ENCODE measurements at regions not wholly inside any gene's neighbourhood (a gene's known extent, or its start where the extent isn't known, plus 50 kb on each side); places are given as distances from the start of the nearest gene placed in this dataset.

- H3K4me2 ChIP-seq (ENCODE audit: low read depth, low read length, poor library complexity, severe bottlenecking) = no peak overlapping the region
- no peak overlapping the region for H3K27ac ChIP-seq (ENCODE audit: low read length)
- H3K9ac ChIP-seq (ENCODE audit: low read length) = no peak overlapping the region
- no peaks in the 10 kb centered on the region for H3K4me1 ChIP-seq (ENCODE audit: low read length)
- H2AFZ ChIP-seq (ENCODE audit: low read length) = no peak overlapping the region
- H3K9me2 ChIP-seq (replicated peaks; ENCODE audit: insufficient read depth, low read length) = no peaks in the 10 kb centered on the region
- no peak overlapping the region for H3K4me3 ChIP-seq (ENCODE audit: low read length)
- no peaks in the 10 kb centered on the region for H3K27me3 ChIP-seq (ENCODE audit: low read length)
- no peaks in the 10 kb centered on the region for H3K79me2 ChIP-seq (ENCODE audit: low read length)
- no peak for DNase-seq
- no peaks in the 10 kb centered on the region for H3K36me3 ChIP-seq (ENCODE audit: insufficient read depth, low read length)
- H4K20me1 ChIP-seq (ENCODE audit: insufficient read depth, low read depth, low read length) = no peaks in the 10 kb centered on the region
- H3K9me3 ChIP-seq (ENCODE audit: low read length) = no peaks in the 10 kb centered on the region
These were observed 618.9 kb upstream of the SLC39A10 start for GRCh38 chr2:195038153-195038552.

- no peaks in the 10 kb centered on the region for H3K79me2 ChIP-seq (ENCODE audit: low read length)
- H3K9me3 ChIP-seq (ENCODE audit: low read length) = no peaks in the 10 kb centered on the region
- H3K36me3 ChIP-seq (ENCODE audit: insufficient read depth, low read length) = no peaks in the 10 kb centered on the region
- H3K4me1 ChIP-seq (ENCODE audit: low read length) = no peaks in the 10 kb centered on the region
- no peak overlapping the region for H3K4me2 ChIP-seq (ENCODE audit: low read depth, low read length, poor library complexity, severe bottlenecking)
- no peak overlapping the region for H3K9ac ChIP-seq (ENCODE audit: low read length)
- no peak for DNase-seq
- H3K9me2 ChIP-seq (replicated peaks; ENCODE audit: insufficient read depth, low read length) = no peaks in the 10 kb centered on the region
- H3K4me3 ChIP-seq (ENCODE audit: low read length) = no peak overlapping the region
- no peaks in the 10 kb centered on the region for H3K27me3 ChIP-seq (ENCODE audit: low read length)
- H4K20me1 ChIP-seq (ENCODE audit: insufficient read depth, low read depth, low read length) = no peaks in the 10 kb centered on the region
- no peak overlapping the region for H3K27ac ChIP-seq (ENCODE audit: low read length)
- H2AFZ ChIP-seq (ENCODE audit: low read length) = no peak overlapping the region
These were observed 620.0 kb upstream of the SLC39A10 start for GRCh38 chr2:195037045-195037444.

GRCh38 chr2:195031411-195031810 lies 625.6 kb upstream of the SLC39A10 start:
- no peaks in the 10 kb centered on the region for H3K9me3 ChIP-seq (ENCODE audit: low read length)
- H3K4me3 ChIP-seq (ENCODE audit: low read length) = no peak overlapping the region
- H3K9me2 ChIP-seq (replicated peaks; ENCODE audit: insufficient read depth, low read length) = no peaks in the 10 kb centered on the region
- no peaks in the 10 kb centered on the region for H3K36me3 ChIP-seq (ENCODE audit: insufficient read depth, low read length)
- H3K4me1 ChIP-seq (ENCODE audit: low read length) = no peaks in the 10 kb centered on the region
- no peaks in the 10 kb centered on the region for H3K27me3 ChIP-seq (ENCODE audit: low read length)
- H2AFZ ChIP-seq (ENCODE audit: low read length) = no peak overlapping the region
- no peaks in the 10 kb centered on the region for H3K79me2 ChIP-seq (ENCODE audit: low read length)
- no peaks in the 10 kb centered on the region for H4K20me1 ChIP-seq (ENCODE audit: insufficient read depth, low read depth, low read length)
- no peak overlapping the region for H3K9ac ChIP-seq (ENCODE audit: low read length)
- H3K4me2 ChIP-seq (ENCODE audit: low read depth, low read length, poor library complexity, severe bottlenecking) = no peak overlapping the region
- no peak overlapping the region for H3K27ac ChIP-seq (ENCODE audit: low read length)
- DNase-seq = no peak

DNA sequence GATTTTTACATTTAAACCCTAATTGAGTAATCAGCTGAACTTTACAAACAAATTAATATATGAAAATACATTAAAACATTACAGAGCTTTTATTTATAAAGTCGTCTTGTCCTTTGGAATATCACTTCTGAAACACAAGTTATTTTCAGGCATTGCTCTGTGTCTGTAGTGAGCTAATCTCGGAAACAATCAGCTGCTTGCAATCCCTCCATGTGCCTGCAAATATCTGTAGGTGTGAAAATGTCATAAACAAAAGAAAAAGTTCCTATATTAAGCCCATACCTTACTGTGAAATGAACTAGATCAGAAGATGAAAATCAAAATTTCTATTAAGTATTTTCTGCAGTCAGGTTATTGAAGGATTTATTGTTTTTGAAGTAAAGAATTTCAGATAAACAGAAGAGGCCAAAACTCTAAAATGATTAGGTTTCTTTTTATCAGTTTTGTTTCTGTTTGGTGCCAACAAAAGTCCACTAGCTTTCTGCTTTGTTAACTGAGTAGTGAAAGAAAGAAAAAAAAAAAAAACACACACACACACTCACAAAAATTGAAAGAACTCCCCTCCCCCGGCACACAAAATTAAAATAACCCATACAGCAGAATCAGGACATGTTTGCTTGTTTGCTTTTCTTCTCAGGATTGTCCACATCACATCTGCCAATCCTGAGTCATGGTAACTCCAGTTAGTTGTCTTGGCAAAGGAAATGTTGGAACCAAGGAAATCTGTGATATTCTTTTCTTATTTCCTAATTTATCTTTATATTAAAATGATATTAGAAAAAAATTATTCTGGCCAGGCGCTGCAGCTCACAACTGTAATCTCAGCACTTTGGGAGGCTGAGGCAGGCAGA lies 627.0 kb upstream of the SLC39A10 start:
- no peak for DNase-seq
- no peak overlapping the region for H3K9ac ChIP-seq (ENCODE audit: low read length)
- H3K4me3 ChIP-seq (ENCODE audit: low read length) = no peak overlapping the region
- no peak overlapping the region for H2AFZ ChIP-seq (ENCODE audit: low read length)
- H3K36me3 ChIP-seq (ENCODE audit: insufficient read depth, low read length) = no peaks in the 10 kb centered on the region
- H3K4me2 ChIP-seq (ENCODE audit: low read depth, low read length, poor library complexity, severe bottlenecking) = no peak overlapping the region
- no peaks in the 10 kb centered on the region for H4K20me1 ChIP-seq (ENCODE audit: insufficient read depth, low read depth, low read length)
- no peaks in the 10 kb centered on the region for H3K9me3 ChIP-seq (ENCODE audit: low read length)
- no peak overlapping the region for H3K27ac ChIP-seq (ENCODE audit: low read length)
- H3K27me3 ChIP-seq (ENCODE audit: low read length) = no peaks in the 10 kb centered on the region
- H3K9me2 ChIP-seq (replicated peaks; ENCODE audit: insufficient read depth, low read length) = no peaks in the 10 kb centered on the region
- no peaks in the 10 kb centered on the region for H3K79me2 ChIP-seq (ENCODE audit: low read length)
- H3K4me1 ChIP-seq (ENCODE audit: low read length) = no peaks in the 10 kb centered on the region

DNA sequence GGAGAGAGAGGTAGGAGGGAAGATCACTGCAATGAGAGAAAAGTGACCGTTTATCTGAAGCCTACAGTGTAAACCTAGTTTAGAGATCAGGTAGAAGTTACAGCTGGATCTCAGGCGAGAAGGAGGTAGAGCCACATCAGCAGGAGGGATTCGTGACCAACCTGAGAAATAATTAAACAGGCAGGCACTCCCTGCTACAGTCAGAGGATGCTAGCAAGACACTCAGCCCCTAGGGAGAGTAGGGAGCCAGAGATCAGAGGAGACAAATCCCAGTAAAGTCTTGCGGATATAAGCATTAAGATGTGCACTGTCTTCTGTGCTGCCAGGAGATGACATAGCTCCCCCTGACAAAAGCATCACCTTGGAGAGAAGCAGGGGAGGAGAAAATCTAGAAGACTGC lies 629.1 kb upstream of the SLC39A10 start:
- Histone ChIP-seq H4K20me1 (ENCODE audit: insufficient read depth, low read depth, low read length) (no peaks in the 10 kb centered on the region), H3K9ac (ENCODE audit: low read length) (no peak overlapping the region), H2AFZ (ENCODE audit: low read length) (no peak overlapping the region), H3K4me2 (ENCODE audit: low read depth, low read length, poor library complexity, severe bottlenecking) (no peak overlapping the region), H3K79me2 (ENCODE audit: low read length) (no peaks in the 10 kb centered on the region), H3K9me3 (ENCODE audit: low read length) (no peaks in the 10 kb centered on the region), H3K36me3 (ENCODE audit: insufficient read depth, low read length) (no peaks in the 10 kb centered on the region), H3K4me1 (ENCODE audit: low read length) (no peaks in the 10 kb centered on the region), H3K4me3 (ENCODE audit: low read length) (no peak overlapping the region), H3K27ac (ENCODE audit: low read length) (no peak overlapping the region), H3K27me3 (ENCODE audit: low read length) (no peaks in the 10 kb centered on the region), H3K9me2 (replicated peaks; ENCODE audit: insufficient read depth, low read length) (no peaks in the 10 kb centered on the region)
- no peak for DNase-seq

DNA sequence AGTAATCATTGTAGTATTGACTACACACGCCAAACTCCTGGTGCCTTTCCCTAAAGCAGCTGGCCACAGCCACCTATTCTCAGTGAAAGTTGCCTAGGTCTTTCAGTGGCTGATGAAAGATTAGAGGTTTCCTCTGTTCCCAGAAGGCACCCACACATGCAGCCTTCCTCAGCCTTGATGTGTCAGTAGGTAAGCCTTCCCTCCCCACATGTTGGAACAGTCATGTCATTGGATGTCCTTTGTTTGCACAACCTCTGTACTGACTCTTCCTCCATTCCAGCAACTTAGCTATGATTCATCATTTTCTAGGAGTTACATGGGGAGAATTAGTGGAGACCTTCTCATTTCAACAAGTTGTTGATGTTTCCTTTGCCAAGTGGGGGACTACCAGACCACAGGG lies 630.8 kb upstream of the SLC39A10 start:
- no peaks in the 10 kb centered on the region for H4K20me1 ChIP-seq (ENCODE audit: insufficient read depth, low read depth, low read length)
- no peak overlapping the region for H3K27ac ChIP-seq (ENCODE audit: low read length)
- H3K4me2 ChIP-seq (ENCODE audit: low read depth, low read length, poor library complexity, severe bottlenecking) = no peak overlapping the region
- H3K36me3 ChIP-seq (ENCODE audit: insufficient read depth, low read length) = no peaks in the 10 kb centered on the region
- no peak for DNase-seq
- H3K4me3 ChIP-seq (ENCODE audit: low read length) = no peak overlapping the region
- no peak overlapping the region for H3K9ac ChIP-seq (ENCODE audit: low read length)
- no peaks in the 10 kb centered on the region for H3K4me1 ChIP-seq (ENCODE audit: low read length)
- no peaks in the 10 kb centered on the region for H3K9me2 ChIP-seq (replicated peaks; ENCODE audit: insufficient read depth, low read length)
- H3K27me3 ChIP-seq (ENCODE audit: low read length) = no peaks in the 10 kb centered on the region
- no peaks in the 10 kb centered on the region for H3K79me2 ChIP-seq (ENCODE audit: low read length)
- H2AFZ ChIP-seq (ENCODE audit: low read length) = no peak overlapping the region
- H3K9me3 ChIP-seq (ENCODE audit: low read length) = no peaks in the 10 kb centered on the region

- Histone ChIP-seq H3K27me3 (ENCODE audit: low read length) (no peaks in the 10 kb centered on the region), H3K4me2 (ENCODE audit: low read depth, low read length, poor library complexity, severe bottlenecking) (no peak overlapping the region), H4K20me1 (ENCODE audit: insufficient read depth, low read depth, low read length) (no peaks in the 10 kb centered on the region), H3K9me2 (replicated peaks; ENCODE audit: insufficient read depth, low read length) (no peaks in the 10 kb centered on the region), H3K9me3 (ENCODE audit: low read length) (no peaks in the 10 kb centered on the region), H3K9ac (ENCODE audit: low read length) (no peak overlapping the region), H2AFZ (ENCODE audit: low read length) (no peak overlapping the region), H3K4me3 (ENCODE audit: low read length) (no peak overlapping the region), H3K27ac (ENCODE audit: low read length) (no peak overlapping the region), H3K4me1 (ENCODE audit: low read length) (no peaks in the 10 kb centered on the region), H3K36me3 (ENCODE audit: insufficient read depth, low read length) (no peaks in the 10 kb centered on the region), H3K79me2 (ENCODE audit: low read length) (no peaks in the 10 kb centered on the region)
- no peak for DNase-seq
These were observed 634.6 kb upstream of the SLC39A10 start for GRCh38 chr2:195022508-195022830.

- Histone ChIP-seq H3K27ac (ENCODE audit: low read length) (no peak overlapping the region), H3K9me2 (replicated peaks; ENCODE audit: insufficient read depth, low read length) (no peaks in the 10 kb centered on the region), H3K4me2 (ENCODE audit: low read depth, low read length, poor library complexity, severe bottlenecking) (no peak overlapping the region), H3K36me3 (ENCODE audit: insufficient read depth, low read length) (no peaks in the 10 kb centered on the region), H3K79me2 (ENCODE audit: low read length) (no peaks in the 10 kb centered on the region), H2AFZ (ENCODE audit: low read length) (no peak overlapping the region), H3K4me3 (ENCODE audit: low read length) (no peak overlapping the region), H3K9ac (ENCODE audit: low read length) (no peak overlapping the region), H4K20me1 (ENCODE audit: insufficient read depth, low read depth, low read length) (no peaks in the 10 kb centered on the region), H3K9me3 (ENCODE audit: low read length) (no peaks in the 10 kb centered on the region), H3K27me3 (ENCODE audit: low read length) (no peaks in the 10 kb centered on the region), H3K4me1 (ENCODE audit: low read length) (no peaks in the 10 kb centered on the region)
- DNase-seq = no peak
These were observed 635.1 kb upstream of the SLC39A10 start for GRCh38 chr2:195021711-195022507.

Data from Karpas-422 (cell line).